T-helper 17 cell (primary cell): ENCODE measurements at regions not wholly inside any gene's neighbourhood (a gene's known extent, or its start where the extent isn't known, plus 50 kb on each side); places are given as distances from the start of the nearest gene placed in this dataset.
A peak's percentile ranks its signal among the peaks of the same experiment; 100 is the strongest.
"Not testable (repeated sequence)": the region's sequence is repeated elsewhere in the genome, so short reads cannot be mapped to it uniquely, and the experiment has no call there.

Source experiments
- ATAC-seq: fragments of 150-1000 bp; cut with Tn5 transposase; 2 replicates; pipeline ENCODE4 v1.10.0; 2021; ENCODE audit warnings: mild to moderate bottlenecking, moderate library complexity
- DNase-seq, 3 donors: peaks; one replicate each; pipeline versions ENCODE4 v3.0.0 to v3.0.0-alpha.2; 2020 to 2021
- H3K9me3 ChIP-seq: one replicate; pipeline ENCODE4 v1.7.0; 2013; ENCODE audit warnings: low read length, mild to moderate bottlenecking; ENCODE audit not compliant: control insufficient read depth, poor library complexity, severe bottlenecking
- H3K27ac Mint-ChIP-seq: one replicate; pipeline ENCODE4 v1.8.0; 2022; ENCODE audit warnings: mild to moderate bottlenecking, moderate library complexity, mixed read lengths
- H3K27me3 Mint-ChIP-seq: one replicate; pipeline ENCODE4 v1.8.0; 2022; ENCODE audit warnings: mixed read lengths
- H3K36me3 Mint-ChIP-seq: one replicate; pipeline ENCODE4 v1.8.0; 2022; ENCODE audit warnings: low read depth, mixed read lengths
- H3K4me1 Mint-ChIP-seq: one replicate; pipeline ENCODE4 v1.8.0; 2022; ENCODE audit warnings: mild to moderate bottlenecking, mixed read lengths
- H3K4me3 Mint-ChIP-seq: one replicate; pipeline ENCODE4 v1.8.0; 2022; ENCODE audit warnings: mild to moderate bottlenecking, moderate library complexity, mixed read lengths

DNA sequence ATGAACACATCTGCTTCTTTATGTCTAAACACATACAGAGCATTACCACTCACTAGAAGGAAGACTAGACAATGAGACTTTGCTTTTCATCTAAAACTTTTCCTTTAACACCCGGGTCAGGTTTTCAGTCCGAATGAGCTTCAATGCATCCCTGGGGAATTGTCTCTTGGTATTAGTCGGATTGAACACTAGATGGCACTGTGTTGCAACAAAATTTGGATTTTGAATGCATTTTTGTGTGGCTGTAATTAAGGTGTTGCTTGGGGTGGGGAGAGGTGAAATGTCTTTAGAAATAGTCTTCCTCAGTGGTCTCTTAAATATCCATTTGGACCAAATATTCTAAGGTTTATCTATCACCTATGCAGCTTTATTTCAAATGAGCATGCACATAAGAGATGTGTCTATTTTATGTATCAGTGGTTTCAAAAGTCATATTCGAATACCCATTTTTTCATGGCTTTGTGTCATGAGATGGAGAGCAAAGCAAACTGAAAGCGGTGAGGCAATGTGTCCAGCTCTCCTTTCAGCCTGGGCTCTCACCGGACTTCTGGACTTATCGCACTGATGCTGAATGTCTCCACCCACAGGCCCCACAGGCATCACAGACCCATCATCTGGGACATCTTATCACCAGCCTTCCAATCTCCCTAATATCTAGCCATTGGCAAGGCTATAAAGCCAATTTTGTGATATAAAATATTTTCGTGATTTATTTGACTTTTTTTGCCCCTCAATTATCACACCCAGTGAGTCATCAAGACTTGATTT lies 510.3 kb downstream of the RNF144A start:
- H3K4me3 Mint-ChIP-seq, result no peak overlapping the region
- peak; percentile 62 for ATAC-seq
- no peak overlapping the region for H3K27ac Mint-ChIP-seq
- peaks cover 31% of the 10 kb centered on the region for H3K4me1 Mint-ChIP-seq
- no peaks in the 10 kb centered on the region for H3K9me3 ChIP-seq
- DNase-seq, result no peak
- peaks cover 36% of the 10 kb centered on the region for H3K27me3 Mint-ChIP-seq
- H3K36me3 Mint-ChIP-seq, result peaks cover 6% of the 10 kb centered on the region

GRCh38 chr2:7428454-7429204 lies 511.4 kb downstream of the RNF144A start:
- Mint-ChIP-seq H3K27me3 (peaks cover 29% of the 10 kb centered on the region), H3K4me3 (no peak overlapping the region)

DNA sequence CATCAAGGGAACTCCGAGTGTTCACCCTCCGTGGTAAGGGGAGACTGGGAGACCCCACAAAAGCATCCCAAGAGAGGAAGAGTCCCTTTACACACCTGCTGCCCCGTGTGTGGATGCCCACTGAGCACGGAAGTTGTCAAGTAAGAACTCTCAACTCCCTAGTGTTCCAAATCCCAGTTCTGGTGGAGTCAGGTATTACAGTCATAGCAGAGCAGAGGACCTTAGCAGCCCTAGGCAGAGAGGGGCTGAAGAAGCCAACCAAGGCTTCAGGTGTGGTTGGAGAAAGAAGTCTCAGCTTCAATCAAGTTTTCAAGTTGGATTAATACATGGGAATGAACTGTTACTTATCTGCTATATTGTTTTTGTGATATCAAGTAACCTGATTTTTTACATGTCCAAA lies 512.5 kb downstream of the RNF144A start:
- peaks cover 28% of the 10 kb centered on the region for H3K27me3 Mint-ChIP-seq
- H3K4me3 Mint-ChIP-seq, result peak overlapping the region; percentile 65
- no peak for DNase-seq
- peaks cover 4% of the 10 kb centered on the region for H3K36me3 Mint-ChIP-seq
- H3K9me3 ChIP-seq, result peaks cover 2% of the 10 kb centered on the region
- H3K27ac Mint-ChIP-seq, result peak overlapping the region; percentile 78
- no peak for ATAC-seq
- H3K4me1 Mint-ChIP-seq, result peaks cover 31% of the 10 kb centered on the region

More at GRCh38 chr2:7428454-7429204, 511.4 kb downstream of the RNF144A start:
- DNase-seq (no peak), ATAC-seq (no peak)
- Mint-ChIP-seq H3K4me1 (peaks cover 31% of the 10 kb centered on the region), H3K36me3 (peaks cover 4% of the 10 kb centered on the region), H3K27ac (peak overlapping the region; percentile 78)
- peaks cover 2% of the 10 kb centered on the region for H3K9me3 ChIP-seq

DNA sequence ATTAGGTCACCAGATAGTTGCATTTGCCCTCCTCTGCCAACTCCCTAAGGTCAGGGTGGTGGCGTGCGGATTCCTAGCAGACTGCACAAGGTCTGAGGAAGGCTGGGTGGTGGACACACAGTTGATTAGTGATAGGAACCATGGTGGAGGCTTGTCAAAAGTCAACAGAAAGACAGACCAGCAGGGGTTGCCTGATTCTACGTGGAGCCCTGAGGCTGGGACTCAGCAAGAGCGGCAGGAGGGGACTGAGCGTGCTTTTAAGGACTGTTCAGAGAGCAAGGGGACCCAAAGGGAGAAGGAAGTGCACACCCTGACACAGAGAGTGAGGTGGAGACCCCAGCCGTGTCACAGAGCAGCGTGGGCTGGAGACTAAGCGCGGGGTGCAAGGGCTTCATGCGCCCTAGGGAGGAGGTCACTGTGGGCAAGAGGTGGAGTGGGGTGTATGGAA lies 513.2 kb downstream of the RNF144A start:
- H3K4me1 Mint-ChIP-seq, result peaks cover 31% of the 10 kb centered on the region
- H3K27ac Mint-ChIP-seq, result peak overlapping the region; percentile 78
- H3K9me3 ChIP-seq, result peaks cover 2% of the 10 kb centered on the region
- H3K27me3 Mint-ChIP-seq, result peaks cover 24% of the 10 kb centered on the region
- peak overlapping the region; percentile 85 for H3K4me3 Mint-ChIP-seq
- peaks cover 4% of the 10 kb centered on the region for H3K36me3 Mint-ChIP-seq
- DNase-seq, result no peak
- peak; percentile 41 for ATAC-seq

- ATAC-seq (peak; percentile 43), DNase-seq (no peak)
- Mint-ChIP-seq H3K27ac (peak overlapping the region; percentile 61), H3K36me3 (peaks cover 4% of the 10 kb centered on the region), H3K27me3 (peaks cover 21% of the 10 kb centered on the region), H3K4me3 (peak overlapping the region; percentile 85), H3K4me1 (peaks cover 31% of the 10 kb centered on the region)
- peaks cover 2% of the 10 kb centered on the region for H3K9me3 ChIP-seq
These were observed 513.8 kb downstream of the RNF144A start for GRCh38 chr2:7430869-7431641.

DNA sequence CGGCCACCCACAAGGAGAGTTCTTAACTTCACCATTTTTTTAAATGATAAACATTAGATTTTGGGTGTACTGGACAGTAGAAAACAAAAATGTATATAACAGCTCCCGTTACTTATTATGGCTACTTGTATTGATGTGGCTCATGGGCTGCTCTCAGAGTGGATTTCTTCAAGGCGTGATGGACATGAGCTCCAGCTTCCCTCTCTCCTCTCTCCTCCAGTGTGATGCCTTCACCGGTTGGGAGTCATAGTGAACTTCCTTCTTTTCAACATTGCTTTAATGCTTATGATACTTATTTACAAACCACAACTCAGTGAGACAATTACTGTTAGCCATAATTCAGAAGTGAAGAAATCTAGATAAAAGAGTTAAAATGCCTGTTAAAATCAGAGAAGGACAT lies 515.2 kb downstream of the RNF144A start:
- Mint-ChIP-seq H3K27me3 (peaks cover 17% of the 10 kb centered on the region), H3K4me3 (no peak overlapping the region), H3K4me1 (peaks cover 28% of the 10 kb centered on the region), H3K36me3 (peaks cover 4% of the 10 kb centered on the region), H3K27ac (no peak overlapping the region)
- ATAC-seq, result no peak
- DNase-seq, result no peak
- peaks cover 2% of the 10 kb centered on the region for H3K9me3 ChIP-seq

DNA sequence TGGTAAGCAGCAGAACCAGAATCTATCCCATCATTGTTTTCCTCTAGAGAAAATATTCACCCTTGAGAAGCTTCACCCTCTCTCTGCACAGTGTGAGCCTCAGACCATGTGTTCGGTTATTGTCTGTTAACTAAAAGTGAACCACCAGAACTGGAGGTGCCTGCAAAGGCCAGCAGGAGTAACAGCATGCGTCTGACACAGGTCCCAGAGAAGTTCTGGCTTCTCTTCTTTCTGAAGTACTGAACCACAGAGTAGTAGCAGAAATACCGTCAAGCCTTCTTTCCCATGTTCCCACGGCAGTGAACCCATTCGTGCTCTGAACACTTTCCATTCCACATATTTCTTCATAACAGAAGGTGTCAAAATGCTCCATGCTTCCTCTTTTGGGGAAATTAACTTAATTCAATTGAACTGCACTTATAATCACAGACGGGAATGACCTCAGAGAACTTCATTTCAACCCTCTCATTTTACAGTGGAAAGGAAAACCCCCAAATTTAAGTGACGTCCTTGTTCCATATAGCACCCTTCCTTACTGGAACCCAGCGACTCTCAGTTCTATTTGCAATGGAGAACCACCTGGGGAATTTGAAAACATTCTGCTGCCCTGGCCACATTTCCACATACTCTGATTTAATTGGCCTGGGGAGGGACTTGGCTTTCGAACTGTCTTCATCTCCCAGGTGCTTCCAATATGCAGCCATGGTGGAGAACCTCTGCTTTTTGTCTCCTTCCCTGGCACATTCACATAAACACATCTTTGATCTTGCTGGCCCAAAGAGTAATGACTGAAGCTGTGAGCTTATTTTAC lies 519.1 kb downstream of the RNF144A start:
- Mint-ChIP-seq H3K27ac (no peak overlapping the region), H3K4me1 (peaks cover 5% of the 10 kb centered on the region), H3K27me3 (no peaks in the 10 kb centered on the region), H3K36me3 (no peaks in the 10 kb centered on the region), H3K4me3 (no peak overlapping the region)
- no peak for DNase-seq
- H3K9me3 ChIP-seq, result peaks cover 2% of the 10 kb centered on the region
- no peak for ATAC-seq

DNA sequence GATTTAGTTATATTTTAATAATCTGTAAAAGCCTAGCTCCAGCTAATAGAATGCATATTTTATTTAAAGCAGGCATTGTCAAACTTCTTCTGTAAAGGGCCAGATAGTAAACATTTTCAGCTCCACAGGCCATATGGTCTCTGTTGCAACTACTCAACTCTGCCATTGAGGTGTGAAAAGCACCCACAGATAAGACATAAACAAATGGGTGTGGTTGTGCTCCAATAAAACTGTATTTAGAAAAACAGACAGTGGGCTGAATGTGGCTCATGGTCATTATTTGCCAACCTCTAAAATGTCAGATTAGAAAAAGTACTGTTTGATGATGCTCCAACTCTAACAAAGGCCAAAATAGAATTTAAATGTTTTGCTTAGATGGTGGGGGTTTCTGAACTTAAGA lies 519.9 kb downstream of the RNF144A start:
- Mint-ChIP-seq H3K27ac (no peak overlapping the region), H3K36me3 (no peaks in the 10 kb centered on the region), H3K4me3 (no peak overlapping the region), H3K27me3 (no peaks in the 10 kb centered on the region), H3K4me1 (peaks cover 3% of the 10 kb centered on the region)
- peaks cover 2% of the 10 kb centered on the region for H3K9me3 ChIP-seq
- DNase-seq (no peak), ATAC-seq (no peak)

DNA sequence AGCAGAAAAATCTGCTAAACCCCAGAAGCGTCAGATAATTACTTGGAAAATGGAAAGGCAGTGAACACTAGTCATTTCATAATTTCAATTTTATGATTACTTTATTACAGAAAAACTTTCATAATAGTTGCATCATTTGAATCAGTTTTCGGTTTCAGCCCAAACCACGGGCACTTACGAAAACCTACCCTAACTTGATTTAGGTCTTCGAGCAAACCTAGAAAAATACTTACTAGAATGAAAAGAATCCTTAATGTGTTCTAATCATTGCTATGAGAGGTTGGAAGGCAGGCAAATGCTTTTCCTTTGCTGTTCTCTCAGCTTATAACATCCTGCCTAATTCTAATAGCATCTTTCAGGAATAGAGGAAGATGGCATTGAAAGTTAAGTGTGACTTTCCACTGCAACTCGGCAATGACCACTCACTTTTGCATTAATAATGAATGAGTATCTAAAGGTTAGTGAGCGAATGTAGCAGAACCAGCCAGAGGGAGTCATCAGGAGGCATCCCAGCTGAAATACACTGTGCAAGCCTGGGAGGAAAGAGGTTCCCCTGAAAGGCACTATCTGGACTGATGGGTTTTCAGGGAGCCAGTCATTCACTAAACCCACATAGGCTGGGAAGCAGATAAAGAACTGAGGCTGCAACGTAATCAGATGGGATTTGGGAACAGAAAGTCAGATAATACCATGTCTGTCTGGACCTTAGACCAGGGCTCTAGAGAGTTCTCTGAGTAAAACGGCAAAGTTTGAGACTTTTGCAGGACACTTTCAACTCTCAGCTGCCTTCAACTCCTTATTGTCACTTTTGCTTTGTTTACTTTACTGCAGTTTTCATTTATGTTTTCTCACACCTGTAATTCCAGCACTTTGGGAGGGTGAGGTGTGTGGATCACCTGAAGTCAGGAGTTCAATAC lies 520.8 kb downstream of the RNF144A start:
- peaks cover 3% of the 10 kb centered on the region for H3K4me1 Mint-ChIP-seq
- no peak for DNase-seq
- no peak for ATAC-seq
- H3K9me3 ChIP-seq, result peaks cover 1% of the 10 kb centered on the region
- H3K4me3 Mint-ChIP-seq, result peak overlapping the region; percentile 16
- H3K27me3 Mint-ChIP-seq, result no peaks in the 10 kb centered on the region
- no peak overlapping the region for H3K27ac Mint-ChIP-seq
- no peaks in the 10 kb centered on the region for H3K36me3 Mint-ChIP-seq

DNA sequence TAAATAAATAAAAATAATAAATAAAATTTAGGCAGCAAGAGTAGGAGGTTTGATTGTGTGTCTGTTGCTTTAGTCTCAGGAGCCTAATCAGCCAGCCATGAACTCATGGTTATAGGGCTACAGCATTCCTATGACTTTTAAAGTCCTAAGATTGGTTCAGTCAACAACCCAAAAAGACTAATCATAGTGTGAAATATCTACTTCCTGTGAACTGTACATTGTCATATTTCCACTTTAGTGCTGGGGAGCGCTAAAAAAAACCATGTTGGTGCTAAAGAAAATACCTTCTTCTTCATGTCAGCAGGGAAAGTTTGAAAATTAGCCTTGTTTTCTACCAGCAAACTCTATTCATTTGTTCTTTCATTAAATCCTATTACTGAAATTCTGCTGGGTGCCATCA lies 521.6 kb downstream of the RNF144A start:
- Mint-ChIP-seq H3K36me3 (no peaks in the 10 kb centered on the region), H3K27ac (no peak overlapping the region), H3K4me3 (no peak overlapping the region), H3K4me1 (peaks cover 6% of the 10 kb centered on the region), H3K27me3 (no peaks in the 10 kb centered on the region)
- no peak for DNase-seq
- no peaks in the 10 kb centered on the region for H3K9me3 ChIP-seq
- no peak for ATAC-seq

GRCh38 chr2:7440977-7441376 lies 523.8 kb downstream of the RNF144A start:
- ATAC-seq, result no peak
- no peak overlapping the region for H3K4me3 Mint-ChIP-seq
- H3K9me3 ChIP-seq, result no peaks in the 10 kb centered on the region
- DNase-seq, result no peak
- no peaks in the 10 kb centered on the region for H3K27me3 Mint-ChIP-seq
- H3K36me3 Mint-ChIP-seq, result no peaks in the 10 kb centered on the region
- peaks cover 6% of the 10 kb centered on the region for H3K4me1 Mint-ChIP-seq
- H3K27ac Mint-ChIP-seq, result no peak overlapping the region

- not testable (repeated sequence) for H3K27me3 Mint-ChIP-seq, H3K4me1 Mint-ChIP-seq, H3K36me3 Mint-ChIP-seq, ATAC-seq, DNase-seq, H3K4me3 Mint-ChIP-seq, H3K27ac Mint-ChIP-seq, H3K9me3 ChIP-seq
These were observed 524.6 kb downstream of the RNF144A start for GRCh38 chr2:7441841-7442240.
